HCT116 (cell line): ENCODE measurements at regions not wholly inside any gene's neighbourhood (a gene's known extent, or its start where the extent isn't known, plus 50 kb on each side); places are given as distances from the start of the nearest gene placed in this dataset.

ENCODE experiments used
- ATAC-seq: fragments of 200-7000 bp; cut with Tn5 transposase; 2 replicates; pipeline ENCODE4 v1.9.1; 2020; ENCODE audit warnings: mild to moderate bottlenecking, moderate library complexity
- BruUV-seq: library from RNA; stranded (reverse); fragments of 400-500 nt; replicated peaks from 2 replicates; lab custom pipeline; 2021; lab: Mats Ljungman, UMichigan
- CTCF ChIA-PET: fragments of 300-600 bp; sonication (Branson Sonifier 250); formaldehyde crosslinking; loops from one replicate; lab custom pipeline; 2021; ENCODE audit warnings: antibody characterized with exemption; lab: Charles Lee
- POLR2A ChIA-PET: fragments of 300-600, 350-600 bp; sonication (Branson Sonifier 250); formaldehyde crosslinking; loops from one replicate; lab custom pipeline; 2021; ENCODE audit warnings: antibody characterized with exemption; lab: Charles Lee
- RAD21 ChIA-PET, 2 experiments: fragments of 300-600 bp; sonication (Branson Sonifier 250); formaldehyde crosslinking; loops; one replicate each; lab custom pipeline; 2023; ENCODE audit warnings: low total read pairs in 2 of 2; ENCODE audit not compliant: uncharacterized antibody in 2 of 2, unreplicated experiment in 2 of 2, low non-redundant PET in 1 of 2; lab: Charles Lee
- DNase-seq: peaks from one replicate; pipeline ENCODE4 v3.0.0-alpha.2; 2010; ENCODE audit warnings: low read depth, low spot score
- H2AFZ ChIP-seq: fragments of 200-600 bp; shearing (Covaris generic), sonication (generic); 2 replicates; pipeline ENCODE4 v1.6.1; 2017; ENCODE audit warnings: low read depth, mixed run types, mixed read lengths, antibody characterized with exemption, low read length; ENCODE audit not compliant: poor library complexity, severe bottlenecking
- H3K27ac ChIP-seq: 2 replicates; pipeline ENCODE4 v1.5.1; 2012; ENCODE audit warnings: low read depth, low read length
- H3K27me3 ChIP-seq: fragments of 200-600 bp; sonication (generic); 2 replicates; pipeline ENCODE4 v1.6.1; 2016; ENCODE audit warnings: mixed run types, low read length, mixed read lengths; ENCODE audit not compliant: insufficient read depth
- H3K36me3 ChIP-seq, 2 experiments: fragments of 200-500 bp in 1 of 2; fragments of 200-600 bp in 1 of 2; sonication (Bioruptor generic) in 1 of 2; sonication (generic) in 1 of 2; 2 replicates each; pipeline versions ENCODE4 v1.5.1 to v1.6.1; 2014 to 2016; ENCODE audit warnings: low read length in 2 of 2, inconsistent platforms in 1 of 2, mixed read lengths in 1 of 2, mixed run types in 1 of 2; ENCODE audit not compliant: insufficient read depth in 2 of 2, control insufficient read depth in 1 of 2
- H3K4me1 ChIP-seq, 2 experiments: fragments of 200-600 bp in 1 of 2; sonication (generic) in 1 of 2; 2 replicates each; pipeline versions ENCODE4 v1.5.1 to v1.6.1; 2012 to 2017; ENCODE audit warnings: low read length in 2 of 2, inconsistent platforms in 1 of 2, mild to moderate bottlenecking in 1 of 2, mixed read lengths in 1 of 2, mixed run types in 1 of 2, moderate library complexity in 1 of 2; ENCODE audit not compliant: insufficient read depth in 2 of 2, control insufficient read depth in 1 of 2
- H3K4me2 ChIP-seq: fragments of 200-600 bp; sonication (generic); 2 replicates; pipeline ENCODE4 v1.6.1; 2017; ENCODE audit warnings: mixed run types, low read length, mixed read lengths
- H3K4me3 ChIP-seq, 2 experiments: fragments of 200-600 bp in 1 of 2; sonication (generic) in 1 of 2; replicated peaks in 1 of 2; 2 replicates each; pipeline ENCODE4 v1.5.1; 2011 to 2016; ENCODE audit warnings: low read length in 2 of 2, control low read depth in 1 of 2, low read depth in 1 of 2, mild to moderate bottlenecking in 1 of 2, mixed read lengths in 1 of 2, mixed run types in 1 of 2
- H3K79me2 ChIP-seq: fragments of 200-600 bp; sonication (generic); 2 replicates; pipeline ENCODE4 v1.6.1; 2017; ENCODE audit warnings: mild to moderate bottlenecking, mixed run types, low read length, moderate library complexity, mixed read lengths; ENCODE audit not compliant: insufficient read depth
- H3K9ac ChIP-seq: fragments of 200-600 bp; sonication (generic); 2 replicates; pipeline ENCODE4 v1.6.1; 2016; ENCODE audit warnings: low read length, mixed read lengths
- H3K9me2 ChIP-seq: fragments of 200-600 bp; sonication (generic), shearing (Covaris generic); 2 replicates; pipeline ENCODE4 v1.6.1; 2017; ENCODE audit warnings: mixed run types, mild to moderate bottlenecking, moderate library complexity; ENCODE audit not compliant: insufficient read depth
- H3K9me3 ChIP-seq, 2 experiments: fragments of 200-500 bp in 1 of 2; fragments of 200-600 bp in 1 of 2; sonication (Bioruptor generic) in 1 of 2; sonication (generic) in 1 of 2; 2 replicates each; pipeline ENCODE4 v1.6.1; 2014 to 2017; ENCODE audit warnings: low read length in 2 of 2, mixed read lengths in 2 of 2, inconsistent platforms in 1 of 2, low read depth in 1 of 2, mild to moderate bottlenecking in 1 of 2, mixed run types in 1 of 2, moderate library complexity in 1 of 2; ENCODE audit not compliant: control insufficient read depth in 1 of 2, insufficient read depth in 1 of 2
- H4K20me1 ChIP-seq: fragments of 200-600 bp; sonication (generic), shearing (Covaris generic); 2 replicates; pipeline ENCODE4 v1.6.1; 2017; ENCODE audit warnings: mixed run types, mild to moderate bottlenecking, moderate library complexity; ENCODE audit not compliant: insufficient read depth
- CBX3 ChIP-seq: IDR thresholded peaks from 2 replicates; pipeline ENCODE4 v1.6.1; 2012; ENCODE audit warnings: low read depth
- CEBPB ChIP-seq: IDR thresholded peaks from 2 replicates; pipeline ENCODE4 v1.6.1; 2012; ENCODE audit warnings: low read depth
- EGR1 ChIP-seq: IDR thresholded peaks from 2 replicates; pipeline ENCODE4 v1.6.1; 2012; ENCODE audit warnings: low read depth
- ELF1 ChIP-seq: IDR thresholded peaks from 2 replicates; pipeline ENCODE4 v1.6.1; 2012; ENCODE audit warnings: low read depth, borderline replicate concordance
- EZH2 ChIP-seq: fragments of 200-600 bp; sonication (generic); IDR thresholded peaks from 2 replicates; pipeline ENCODE4 v1.6.1; 2017; ENCODE audit warnings: antibody characterized with exemption, mixed run types
- EZH2phosphoT487 ChIP-seq: fragments of 200-600 bp; IDR thresholded peaks from 2 replicates; pipeline ENCODE4 v1.6.1; 2018; ENCODE audit warnings: antibody characterized with exemption, borderline replicate concordance
- FOSL1 ChIP-seq: IDR thresholded peaks from 2 replicates; pipeline ENCODE4 v1.6.1; 2012; ENCODE audit warnings: low read depth
- JUND ChIP-seq: IDR thresholded peaks from 2 replicates; pipeline ENCODE4 v1.6.1; 2012
- POLR2AphosphoS5 ChIP-seq: IDR thresholded peaks from 2 replicates; pipeline ENCODE4 v1.6.1; 2011; ENCODE audit warnings: mild to moderate bottlenecking, low read depth, low read length, moderate library complexity
- RAD21 ChIP-seq: IDR thresholded peaks from 2 replicates; pipeline ENCODE4 v1.6.1; 2012; ENCODE audit warnings: low read depth, mild to moderate bottlenecking
- SIN3A ChIP-seq: IDR thresholded peaks from 2 replicates; pipeline ENCODE4 v1.6.1; 2012; ENCODE audit warnings: low read depth
- SP1 ChIP-seq: IDR thresholded peaks from 2 replicates; pipeline ENCODE4 v1.6.1; 2012; ENCODE audit warnings: low read depth
- SRF ChIP-seq: IDR thresholded peaks from 2 replicates; pipeline ENCODE4 v1.6.1; 2012; ENCODE audit warnings: low read depth
- TCF7L2 ChIP-seq: IDR thresholded peaks from 2 replicates; pipeline ENCODE4 v1.7.0; 2011; ENCODE audit warnings: borderline replicate concordance, inconsistent platforms; ENCODE audit not compliant: insufficient read depth, insufficient read length; ENCODE audit errors: extremely low read depth
- ZFX ChIP-seq: fragments of 450-650 bp; IDR thresholded peaks from 2 replicates; pipeline ENCODE4 v1.6.1; 2017
- ZNF274 ChIP-seq: fragments of 200-500 bp; sonication (Bioruptor generic); IDR thresholded peaks from 2 replicates; pipeline ENCODE4 v1.6.1; 2014; ENCODE audit warnings: mild to moderate bottlenecking, low read depth, low read length, inconsistent platforms
- intact Hi-C: fragments of 100-400 bp; cut with micrococcal nuclease; formaldehyde crosslinking; loops from 2 replicates; pipeline ENCODE4 v1.10.0; 2022
- TF ChIP-seq, protein P1 (sequence below): IDR thresholded peaks from 2 replicates; pipeline ENCODE4 v1.6.1; 2012
- TF ChIP-seq, protein P2 (sequence below): IDR thresholded peaks from 2 replicates; pipeline ENCODE4 v1.6.1; 2012
- TF ChIP-seq, protein P3 (sequence below): IDR thresholded peaks from 2 replicates; pipeline ENCODE4 v1.6.1; 2011; ENCODE audit warnings: mild to moderate bottlenecking, low read length, moderate library complexity; ENCODE audit not compliant: insufficient replicate concordance; ENCODE audit errors: extremely low read depth

DNA sequence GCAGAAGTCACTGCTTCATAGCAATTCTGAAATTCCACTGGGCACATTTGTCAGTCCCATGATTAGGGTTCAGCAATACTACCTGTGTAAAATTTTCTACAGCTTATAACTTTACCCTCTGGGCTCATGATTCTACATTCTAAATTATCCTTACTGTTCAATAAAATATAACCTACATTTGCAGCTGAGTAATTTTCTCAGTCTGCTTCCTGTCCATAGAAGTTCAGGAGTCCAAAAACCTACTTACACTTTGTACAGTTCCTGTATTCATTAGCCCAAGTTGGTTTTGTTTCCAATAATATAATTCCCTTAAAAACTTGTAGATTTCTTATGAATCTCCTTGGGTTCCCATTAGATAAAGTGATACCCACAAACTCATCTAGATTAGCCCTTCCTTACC is 295.3 kb downstream of the SP3 start:
- no peak overlapping the region for H3K9ac ChIP-seq
- ChIA-PET CTCF (no interaction called here), RAD21 (no interaction called here), POLR2A (no interaction called here)
- no peaks in the 10 kb centered on the region for H4K20me1 ChIP-seq
- no TSS peak for BruUV-seq
- DNase-seq, result no peak
- no peak for ATAC-seq
- TF ChIP-seq SIN3A (no peak), EGR1 (no peak), CEBPB (no peak), ZNF274 (no peak), ELF1 (no peak), SRF (no peak), RAD21 (no peak), JUND (no peak), FOSL1 (no peak), ZFX (no peak), TCF7L2 (no peak), CBX3 (no peak), POLR2AphosphoS5 (no peak), EZH2 (no peak), SP1 (no peak), EZH2phosphoT487 (no peak)
- TF ChIP-seq, protein P1, sequence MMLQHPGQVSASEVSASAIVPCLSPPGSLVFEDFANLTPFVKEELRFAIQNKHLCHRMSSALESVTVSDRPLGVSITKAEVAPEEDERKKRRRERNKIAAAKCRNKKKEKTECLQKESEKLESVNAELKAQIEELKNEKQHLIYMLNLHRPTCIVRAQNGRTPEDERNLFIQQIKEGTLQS, result no peak
- TF ChIP-seq, protein P2, sequence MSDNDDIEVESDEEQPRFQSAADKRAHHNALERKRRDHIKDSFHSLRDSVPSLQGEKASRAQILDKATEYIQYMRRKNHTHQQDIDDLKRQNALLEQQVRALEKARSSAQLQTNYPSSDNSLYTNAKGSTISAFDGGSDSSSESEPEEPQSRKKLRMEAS, result no peak
- TF ChIP-seq, protein P3, sequence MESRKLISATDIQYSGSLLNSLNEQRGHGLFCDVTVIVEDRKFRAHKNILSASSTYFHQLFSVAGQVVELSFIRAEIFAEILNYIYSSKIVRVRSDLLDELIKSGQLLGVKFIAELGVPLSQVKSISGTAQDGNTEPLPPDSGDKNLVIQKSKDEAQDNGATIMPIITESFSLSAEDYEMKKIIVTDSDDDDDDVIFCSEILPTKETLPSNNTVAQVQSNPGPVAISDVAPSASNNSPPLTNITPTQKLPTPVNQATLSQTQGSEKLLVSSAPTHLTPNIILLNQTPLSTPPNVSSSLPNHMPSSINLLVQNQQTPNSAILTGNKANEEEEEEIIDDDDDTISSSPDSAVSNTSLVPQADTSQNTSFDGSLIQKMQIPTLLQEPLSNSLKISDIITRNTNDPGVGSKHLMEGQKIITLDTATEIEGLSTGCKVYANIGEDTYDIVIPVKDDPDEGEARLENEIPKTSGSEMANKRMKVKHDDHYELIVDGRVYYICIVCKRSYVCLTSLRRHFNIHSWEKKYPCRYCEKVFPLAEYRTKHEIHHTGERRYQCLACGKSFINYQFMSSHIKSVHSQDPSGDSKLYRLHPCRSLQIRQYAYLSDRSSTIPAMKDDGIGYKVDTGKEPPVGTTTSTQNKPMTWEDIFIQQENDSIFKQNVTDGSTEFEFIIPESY, result no peak
- H3K27ac ChIP-seq, result no peak overlapping the region
- no peak overlapping the region for H2AFZ ChIP-seq
- no peak overlapping the region for H3K4me2 ChIP-seq
- H3K79me2 ChIP-seq, result no peaks in the 10 kb centered on the region
- H3K4me3 ChIP-seq, result no peak overlapping the region
- H3K4me1 ChIP-seq, result peaks cover 0 to 3% of the 10 kb centered on the region in 2 experiments; a peak in 1 of 4 replicates
- no peaks in the 10 kb centered on the region for H3K9me3 ChIP-seq
- intact Hi-C loops, result no loop called here
- no peaks in the 10 kb centered on the region for H3K9me2 ChIP-seq
- no peaks in the 10 kb centered on the region for H3K27me3 ChIP-seq
- H3K36me3 ChIP-seq, result no peaks in the 10 kb centered on the region
